Limb (tissue), 2 donors: ENCODE measurements at regions not wholly inside any gene's neighbourhood (a gene's known extent, or its start where the extent isn't known, plus 50 kb on each side); places are given as distances from the start of the nearest gene placed in this dataset.
"Not testable (repeated sequence)": the region's sequence is repeated elsewhere in the genome, so short reads cannot be mapped to it uniquely, and the experiment has no call there.

ENCODE experiments used
- DNase-seq, 2 donors: peaks; one replicate each; pipeline ENCODE4 v3.0.0-alpha.2; 2016; ENCODE audit errors: extremely low spot score in 2 of 2

GRCh38 chr2:82391386-82391785 is 2067.7 kb downstream of the SUCLG1 start:
- DNase-seq = no peak

GRCh38 chr2:82355622-82356021 is 2051.1 kb upstream of the LRRTM1 start:
- no peak for DNase-seq

DNA sequence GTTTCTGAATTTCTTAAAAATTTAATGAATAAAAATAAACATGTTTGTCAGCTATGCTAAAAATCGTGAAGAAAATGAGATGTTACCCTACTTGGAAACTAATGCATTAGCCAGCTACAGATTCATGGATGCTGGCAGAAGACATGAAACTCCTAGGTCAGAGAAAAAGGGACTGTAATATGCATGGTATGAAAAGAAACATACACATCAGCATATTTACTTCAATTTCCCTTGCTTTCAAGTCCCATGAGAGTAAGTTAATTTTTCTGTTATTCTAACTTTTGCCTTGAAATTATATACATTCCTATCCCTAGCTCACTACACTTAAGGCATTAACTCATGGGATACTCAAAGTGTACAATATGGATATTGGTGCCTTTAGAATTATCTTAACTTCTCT is 2041.4 kb upstream of the LRRTM1 start:
- no peak for DNase-seq

DNA sequence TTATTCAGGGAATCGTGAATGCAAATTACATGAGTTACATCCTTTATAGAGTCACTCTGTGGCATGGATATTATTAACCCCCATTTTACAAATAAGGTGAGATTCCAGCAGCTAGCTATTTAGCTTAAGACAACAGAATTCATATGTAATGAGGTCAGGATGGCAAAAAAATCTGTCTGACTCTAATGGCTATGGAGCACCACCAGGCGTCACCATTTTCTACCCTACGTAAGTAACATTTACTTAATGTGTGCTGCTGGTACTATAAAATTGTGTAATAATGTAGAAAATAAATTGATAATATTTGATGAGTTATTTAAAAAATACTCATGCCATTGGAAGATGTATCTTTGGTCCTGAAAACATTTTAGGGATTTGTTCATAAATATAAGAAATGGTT is 2040.1 kb upstream of the LRRTM1 start:
- no peak for DNase-seq

DNA sequence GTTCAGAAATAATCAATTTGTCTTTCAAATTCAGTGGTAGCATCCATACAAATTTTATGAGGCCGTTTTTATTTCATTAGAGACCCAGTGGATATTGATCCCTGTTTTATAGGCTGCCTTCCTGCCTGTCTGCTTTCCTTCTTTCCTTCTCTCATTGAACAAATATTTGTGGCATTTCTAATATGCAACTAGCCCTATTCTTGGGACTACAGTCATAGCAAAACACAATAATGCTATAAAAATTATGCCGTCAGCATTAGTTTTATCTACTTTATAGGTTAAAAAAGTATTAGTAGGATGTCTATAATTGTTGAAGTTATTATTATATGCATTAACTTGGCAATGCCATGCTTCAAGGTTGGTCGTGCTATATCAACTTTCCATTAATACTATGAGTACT is 2037.8 kb upstream of the LRRTM1 start:
- DNase-seq = no peak

GRCh38 chr2:82340578-82341053 is 2036.1 kb upstream of the LRRTM1 start:
- DNase-seq = no peak

- DNase-seq = no peak
These were observed 2035.3 kb upstream of the LRRTM1 start for GRCh38 chr2:82339805-82340204.

DNA sequence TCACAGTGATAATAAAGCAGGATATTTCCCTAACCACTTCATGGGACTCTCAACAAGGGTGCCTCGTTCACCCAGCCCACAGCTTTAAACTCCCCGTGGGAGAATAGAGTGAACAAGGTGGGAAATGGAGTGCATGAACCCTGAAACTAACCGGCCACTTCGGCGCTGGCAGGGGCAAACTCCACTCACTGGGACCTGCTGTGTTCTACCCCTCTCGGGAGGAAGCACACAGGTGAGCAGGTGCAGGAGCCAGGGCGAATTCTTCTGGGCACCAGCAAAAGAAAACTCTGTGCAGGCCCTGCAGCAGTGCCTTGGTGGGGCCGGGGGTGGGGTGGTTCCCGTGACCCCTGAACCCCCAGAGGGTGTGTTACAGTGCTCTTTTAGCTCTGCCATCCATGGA is 2029.1 kb upstream of the LRRTM1 start:
- DNase-seq = no peak

DNA sequence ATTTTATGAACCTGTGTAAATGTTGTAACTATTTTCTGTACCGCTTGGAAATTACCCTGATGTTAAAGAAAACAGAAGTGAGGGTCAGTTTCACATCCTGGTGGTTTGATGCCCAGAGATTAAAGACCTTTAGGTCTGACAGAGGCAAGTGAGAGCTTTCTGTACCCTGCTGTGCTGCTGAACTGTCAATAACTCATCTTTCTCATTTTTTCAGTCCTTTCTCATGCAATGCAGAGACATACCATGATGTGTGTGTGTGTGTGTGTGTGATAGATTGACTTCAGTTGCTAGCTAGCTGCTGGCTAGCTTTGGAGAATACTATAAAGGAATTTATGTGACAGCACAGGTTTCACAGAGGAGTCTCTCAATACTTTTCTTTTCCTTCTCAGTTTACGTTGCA is 2025.6 kb upstream of the LRRTM1 start:
- no peak for DNase-seq

DNA sequence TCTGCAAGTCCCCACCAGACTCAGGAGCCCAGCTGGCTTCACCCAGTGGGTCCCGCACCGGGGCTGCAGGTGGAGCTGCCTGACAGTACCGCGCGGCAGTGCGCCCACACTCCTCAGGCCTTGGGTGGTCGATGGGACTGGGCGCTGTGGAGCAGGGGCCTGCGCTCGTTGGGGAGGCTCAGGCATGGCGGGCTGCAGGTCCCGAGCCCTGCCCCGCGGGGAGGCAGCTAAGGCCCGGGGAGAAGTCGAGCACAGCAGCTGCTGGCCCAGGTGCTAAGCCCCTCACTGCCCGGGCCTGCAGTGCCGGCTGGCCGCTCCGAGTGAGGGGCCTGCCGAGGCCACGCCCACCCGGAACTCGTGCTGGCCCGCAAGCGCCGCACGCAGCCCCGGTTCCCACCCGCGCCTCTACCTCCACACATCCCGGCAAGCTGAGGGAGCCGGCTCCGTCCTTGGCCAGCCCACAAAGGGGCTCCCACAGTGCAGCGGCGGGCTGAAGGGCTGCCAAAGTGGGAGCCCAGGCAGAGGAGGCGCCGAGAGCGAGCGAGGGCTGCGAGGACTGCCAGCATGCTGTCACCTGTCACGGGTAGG is 2021.7 kb upstream of the LRRTM1 start:
- not testable (repeated sequence) for DNase-seq

GRCh38 chr2:82320296-82320695 is 2015.7 kb upstream of the LRRTM1 start:
- no peak for DNase-seq

DNA sequence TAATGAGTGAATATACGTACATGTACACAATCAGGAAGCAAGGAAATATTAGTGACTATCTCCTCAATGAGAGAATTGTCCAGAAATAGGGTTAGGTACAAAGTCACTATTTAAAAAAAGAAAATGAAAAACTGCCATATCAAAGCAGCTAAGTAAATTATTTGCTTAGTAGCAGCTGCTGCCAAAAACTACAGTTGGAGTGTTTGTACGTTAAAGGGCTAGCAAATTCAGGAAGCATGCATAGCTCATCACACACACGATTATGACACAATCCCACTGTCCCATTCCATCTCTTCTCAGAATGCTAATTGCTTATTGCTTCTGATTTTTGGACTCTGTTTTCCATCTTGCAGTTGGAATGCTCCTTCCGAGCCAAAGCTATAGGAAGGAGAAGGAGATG is 2012.5 kb upstream of the LRRTM1 start:
- peak in 1 of 2 donors; percentile 34 for DNase-seq

- no peak for DNase-seq
These were observed 2012.0 kb upstream of the LRRTM1 start for GRCh38 chr2:82316586-82316985.

GRCh38 chr2:82314836-82315472 is 2010.4 kb upstream of the LRRTM1 start:
- no peak for DNase-seq

- DNase-seq = no peak
These were observed 2003.0 kb upstream of the LRRTM1 start for GRCh38 chr2:82307511-82307910.

GRCh38 chr2:82301506-82301905 is 1997.0 kb upstream of the LRRTM1 start:
- DNase-seq = no peak

DNA sequence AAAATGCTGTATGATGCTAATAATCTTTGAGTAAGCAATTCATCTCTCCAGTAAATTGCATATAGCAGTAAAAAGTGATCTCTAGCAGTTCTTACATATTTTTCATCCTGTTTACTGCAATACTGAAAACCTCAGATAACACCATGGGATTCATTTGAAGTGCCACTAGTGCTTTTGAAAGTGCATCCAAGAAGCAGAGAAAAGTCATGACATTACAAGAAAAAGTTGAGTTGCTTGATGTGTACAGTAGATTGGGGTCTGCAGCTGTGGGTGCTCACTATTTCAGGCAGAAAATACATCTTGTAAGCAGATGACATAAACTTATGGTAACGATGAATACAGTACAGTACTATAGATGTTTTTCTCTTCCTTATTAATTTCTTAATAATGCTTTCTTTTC is 1984.9 kb upstream of the LRRTM1 start:
- DNase-seq = no peak

DNA sequence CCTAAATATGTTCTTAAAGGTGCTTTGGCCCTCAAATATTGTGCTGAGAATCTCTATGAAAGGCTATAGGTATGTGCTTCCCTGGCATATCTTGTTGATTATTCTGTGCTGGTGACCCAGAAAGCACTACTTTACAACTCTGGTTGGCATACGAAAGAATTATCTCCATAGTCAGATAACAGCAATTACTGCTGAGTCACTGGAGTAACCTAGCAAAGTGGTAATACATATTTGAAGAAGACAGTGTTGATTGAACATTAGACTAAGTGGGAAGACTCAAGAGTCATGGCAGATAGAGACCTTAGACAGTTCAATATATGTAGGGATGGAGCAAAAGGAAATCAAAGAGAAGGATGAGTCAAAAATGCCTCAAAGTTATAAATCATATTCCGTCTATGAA is 1978.5 kb upstream of the LRRTM1 start:
- no peak for DNase-seq

DNA sequence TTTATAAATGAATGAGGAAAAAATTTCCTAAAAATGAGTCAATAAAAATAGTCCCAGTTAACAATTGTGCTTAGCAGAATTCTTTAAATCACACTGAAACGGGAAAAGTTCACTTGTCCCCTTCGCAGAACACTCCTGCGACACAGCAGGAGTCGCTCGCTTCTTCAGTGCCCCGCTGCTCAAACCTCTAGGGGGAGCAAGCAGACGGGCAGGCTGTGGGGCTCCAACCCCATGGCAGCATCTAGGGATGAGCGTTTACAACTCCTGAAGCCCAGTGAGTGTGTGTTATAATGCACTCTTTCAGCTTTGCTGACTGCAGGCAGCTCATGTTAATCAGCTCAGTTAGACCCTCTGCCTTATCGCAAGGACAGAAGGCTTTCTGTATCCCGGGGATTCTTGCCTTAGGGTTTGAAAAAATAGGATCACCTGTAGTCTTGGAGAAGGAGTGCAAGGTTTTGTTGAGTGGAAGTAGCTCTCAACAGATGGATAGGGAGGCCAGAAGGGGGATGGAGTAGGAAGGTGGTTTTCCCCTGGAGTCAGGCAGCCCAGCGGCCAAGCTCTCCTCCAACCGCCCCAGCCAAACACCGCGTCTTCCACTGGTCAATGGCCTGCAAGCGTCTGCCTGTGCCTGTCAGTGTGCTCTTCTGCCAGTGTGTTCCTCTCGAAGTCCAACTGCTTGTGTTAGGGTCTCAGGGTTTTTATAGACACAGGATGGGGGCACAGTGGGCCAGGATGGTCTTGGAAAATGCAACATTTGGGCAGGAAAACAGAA is 1977.7 kb upstream of the LRRTM1 start:
- DNase-seq = no peak

GRCh38 chr2:82279367-82279766 is 1974.8 kb upstream of the LRRTM1 start:
- DNase-seq = no peak

DNA sequence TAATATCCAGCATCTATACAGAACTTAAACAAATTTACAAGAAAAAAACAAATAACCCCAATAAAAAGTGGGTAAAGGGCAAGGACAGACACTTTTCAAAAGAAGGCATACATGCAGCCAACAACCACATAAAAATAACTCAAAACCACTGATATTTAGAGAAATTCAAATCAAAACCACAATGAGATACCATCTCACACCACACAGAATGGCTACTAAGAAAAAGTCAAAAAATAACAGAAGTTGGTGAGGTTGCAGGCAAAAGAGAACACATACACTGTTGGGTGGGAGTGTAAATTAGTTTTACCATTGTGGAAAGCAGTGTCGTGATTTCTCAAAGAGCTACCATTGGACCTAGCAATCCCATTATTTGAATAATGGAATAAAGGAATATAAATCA is 1973.9 kb upstream of the LRRTM1 start:
- no peak for DNase-seq

DNA sequence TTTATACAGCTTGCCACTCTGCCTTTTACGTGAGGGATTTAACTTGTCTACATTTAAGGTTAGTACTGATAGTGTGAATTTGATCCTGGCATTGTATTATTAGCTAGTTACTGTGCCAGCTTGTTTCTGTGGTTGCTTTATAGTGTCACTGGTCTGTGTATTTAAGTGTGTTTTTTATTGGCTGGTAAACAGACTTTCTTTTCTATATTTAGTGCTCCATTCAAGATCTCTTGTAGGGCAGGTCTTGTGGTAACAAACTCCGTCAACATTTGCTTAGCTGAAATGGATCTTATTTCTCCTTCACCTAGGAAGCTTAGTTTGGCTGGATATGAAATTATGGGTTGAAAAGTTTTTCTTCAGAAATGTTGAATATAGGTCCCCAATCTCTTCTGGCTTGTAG is 1971.0 kb upstream of the LRRTM1 start:
- no peak for DNase-seq

GRCh38 chr2:82268446-82268845 is 1963.9 kb upstream of the LRRTM1 start:
- no peak for DNase-seq
